ENCODE measurements at regions not wholly inside any gene's neighbourhood (a gene's known extent, or its start where the extent isn't known, plus 50 kb on each side); places are given as distances from the start of the nearest gene placed in this dataset.

- H3K27ac Mint-ChIP-seq (ENCODE audit: unreplicated experiment), result no peak overlapping the region
These were observed 72.9 kb downstream of the CLDN34 start for GRCh38 chrX:10039821-10040793.

DNA sequence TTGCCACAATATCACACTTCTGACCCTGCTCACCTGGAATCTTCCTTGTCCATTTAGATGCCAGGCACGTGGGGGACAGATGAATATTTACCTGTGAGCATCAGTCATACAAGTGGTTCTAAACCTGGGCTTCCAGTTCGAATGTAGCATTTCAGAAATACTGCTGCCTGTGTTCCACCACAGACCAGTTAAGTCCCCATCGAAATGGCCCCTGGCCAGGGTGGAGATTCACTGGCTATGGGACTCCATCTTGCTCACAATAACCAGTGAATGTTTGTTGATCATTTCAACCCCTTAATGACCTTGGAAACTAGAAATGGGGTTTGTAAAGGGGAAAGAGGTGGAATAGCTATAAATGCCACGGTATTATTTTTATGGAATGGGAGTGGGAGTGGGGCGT, 73.8 kb downstream of the CLDN34 start:
- no peak for TF ChIP-seq CTCF (IDR thresholded peaks at IDR 0.05; ENCODE audit: insufficient read depth in 1 of 2, low read depth in 1 of 2, low read length in 1 of 2, severe bottlenecking in 1 of 2, unreplicated experiment in 1 of 2)
- Histone ChIP-seq H3K9me3 (no peaks in the 10 kb centered on the region), H3K4me3 (ENCODE audit: low read depth, low read length) (no peak overlapping the region), H3K4me1 (no peaks in the 10 kb centered on the region), H3K36me3 (ENCODE audit: control insufficient read depth, insufficient read depth, low read length) (no peaks in the 10 kb centered on the region), H3K27me3 (replicated peaks; ENCODE audit: control insufficient read depth, insufficient read depth, low read length) (no peaks in the 10 kb centered on the region)
- intact Hi-C loops (cut with micrococcal nuclease; ENCODE audit: unreplicated experiment), result no loop called here
- POLR2A ChIA-PET, result no interaction called here
- no peaks in the 10 kb centered on the region for H3K9me3 Mint-ChIP-seq (ENCODE audit: unreplicated experiment)
- no peaks in the 10 kb centered on the region for H3K27me3 Mint-ChIP-seq (ENCODE audit: insufficient read depth, unreplicated experiment)
- no peaks in the 10 kb centered on the region for H3K36me3 Mint-ChIP-seq (ENCODE audit: insufficient read depth, unreplicated experiment)
- DNase-seq, result no peak
- H3K27ac Mint-ChIP-seq (ENCODE audit: unreplicated experiment), result no peak overlapping the region
- no peaks in the 10 kb centered on the region for H3K4me1 Mint-ChIP-seq (ENCODE audit: low read depth, unreplicated experiment)
- no peak overlapping the region for H3K4me3 Mint-ChIP-seq (ENCODE audit: unreplicated experiment)
- CTCF ChIA-PET, result no interaction called here
- no TSS peak for BruUV-seq (replicated peaks)

More at GRCh38 chrX:10039821-10040793, 72.9 kb downstream of the CLDN34 start:
- Mint-ChIP-seq H3K4me3 (ENCODE audit: unreplicated experiment) (no peak overlapping the region), H3K9me3 (ENCODE audit: unreplicated experiment) (no peaks in the 10 kb centered on the region), H3K4me1 (ENCODE audit: low read depth, unreplicated experiment) (no peaks in the 10 kb centered on the region), H3K36me3 (ENCODE audit: insufficient read depth, unreplicated experiment) (no peaks in the 10 kb centered on the region), H3K27me3 (ENCODE audit: insufficient read depth, unreplicated experiment) (no peaks in the 10 kb centered on the region)
- intact Hi-C loops (cut with micrococcal nuclease; ENCODE audit: unreplicated experiment), result no loop called here
- H3K9me3 ChIP-seq, result no peaks in the 10 kb centered on the region
- no peak overlapping the region for H3K4me3 ChIP-seq (ENCODE audit: low read depth, low read length)
- BruUV-seq (replicated peaks), result no TSS peak
- H3K36me3 ChIP-seq (ENCODE audit: control insufficient read depth, insufficient read depth, low read length), result no peaks in the 10 kb centered on the region
- no peaks in the 10 kb centered on the region for H3K27me3 ChIP-seq (replicated peaks; ENCODE audit: control insufficient read depth, insufficient read depth, low read length)
- DNase-seq, result no peak
- ChIA-PET POLR2A (no interaction called here), CTCF (no interaction called here)
- no peaks in the 10 kb centered on the region for H3K4me1 ChIP-seq
- TF ChIP-seq CTCF (IDR thresholded peaks at IDR 0.05; ENCODE audit: insufficient read depth in 1 of 2, low read depth in 1 of 2, low read length in 1 of 2, severe bottlenecking in 1 of 2, unreplicated experiment in 1 of 2), result no peak

DNA sequence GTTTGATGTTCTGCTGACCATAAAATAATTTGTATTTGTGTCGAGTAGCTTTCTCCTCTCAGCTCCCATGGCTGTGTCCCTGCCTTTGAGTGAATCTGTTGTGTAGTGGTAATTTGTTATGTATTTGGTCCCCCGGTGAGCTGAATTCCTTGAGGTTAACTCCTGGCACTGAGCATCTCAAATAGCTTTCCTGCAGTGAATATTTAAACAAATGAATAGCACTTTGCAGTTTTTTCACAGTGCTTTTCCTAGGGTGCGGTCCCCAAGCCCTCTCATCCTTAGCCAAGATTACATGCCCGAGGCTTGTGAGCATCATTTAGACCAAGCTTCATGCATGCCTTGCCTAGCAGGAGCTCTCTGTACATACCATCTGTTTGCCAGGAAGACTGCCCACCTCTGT, 74.2 kb downstream of the CLDN34 start:
- no peaks in the 10 kb centered on the region for H3K4me1 ChIP-seq
- ChIA-PET POLR2A (no interaction called here), CTCF (no interaction called here)
- BruUV-seq (replicated peaks), result no TSS peak
- H3K36me3 ChIP-seq (ENCODE audit: control insufficient read depth, insufficient read depth, low read length), result no peaks in the 10 kb centered on the region
- Mint-ChIP-seq H3K4me1 (ENCODE audit: low read depth, unreplicated experiment) (no peaks in the 10 kb centered on the region), H3K36me3 (ENCODE audit: insufficient read depth, unreplicated experiment) (no peaks in the 10 kb centered on the region), H3K4me3 (ENCODE audit: unreplicated experiment) (no peak overlapping the region), H3K9me3 (ENCODE audit: unreplicated experiment) (no peaks in the 10 kb centered on the region), H3K27me3 (ENCODE audit: insufficient read depth, unreplicated experiment) (no peaks in the 10 kb centered on the region), H3K27ac (ENCODE audit: unreplicated experiment) (no peak overlapping the region)
- no peaks in the 10 kb centered on the region for H3K27me3 ChIP-seq (replicated peaks; ENCODE audit: control insufficient read depth, insufficient read depth, low read length)
- H3K4me3 ChIP-seq (ENCODE audit: low read depth, low read length), result no peak overlapping the region
- no peaks in the 10 kb centered on the region for H3K9me3 ChIP-seq
- intact Hi-C loops (cut with micrococcal nuclease; ENCODE audit: unreplicated experiment), result no loop called here
- no peak for DNase-seq
- TF ChIP-seq CTCF (IDR thresholded peaks at IDR 0.05; ENCODE audit: insufficient read depth in 1 of 2, low read depth in 1 of 2, low read length in 1 of 2, severe bottlenecking in 1 of 2, unreplicated experiment in 1 of 2), result no peak

Measured in Caco-2 (cell line).